T-helper 22 cell (primary cell): ENCODE measurements at regions not wholly inside any gene's neighbourhood (a gene's known extent, or its start where the extent isn't known, plus 50 kb on each side); places are given as distances from the start of the nearest gene placed in this dataset.
A peak's percentile ranks its signal among the peaks of the same experiment; 100 is the strongest.

Experiments
- DNase-seq: peaks from one replicate; pipeline ENCODE4 v3.0.0-alpha.2; 2020; ENCODE audit warnings: low read depth

GRCh38 chrX:9317176-9317575 is 147.7 kb upstream of the TBL1X start:
- DNase-seq, result no peak

- no peak for DNase-seq
Observed at GRCh38 chrX:9318213-9318612, 146.6 kb upstream of the TBL1X start.

- DNase-seq, result no peak
Observed at GRCh38 chrX:9318766-9319165, 146.1 kb upstream of the TBL1X start.

- no peak for DNase-seq
Observed at GRCh38 chrX:9320940-9321339, 143.9 kb upstream of the TBL1X start.

GRCh38 chrX:9324676-9325075 is 140.2 kb upstream of the TBL1X start:
- no peak for DNase-seq

- DNase-seq, result no peak
Observed at GRCh38 chrX:9326369-9326768, 138.5 kb upstream of the TBL1X start.

- DNase-seq, result no peak
Observed at GRCh38 chrX:9327086-9327746, 137.6 kb upstream of the TBL1X start.

- DNase-seq, result no peak
Observed at GRCh38 chrX:9327747-9328145, 137.1 kb upstream of the TBL1X start.

- DNase-seq, result no peak
Observed at GRCh38 chrX:9329056-9329455, 135.8 kb upstream of the TBL1X start.

GRCh38 chrX:9330249-9330982 is 134.4 kb upstream of the TBL1X start:
- DNase-seq, result no peak

- no peak for DNase-seq
Observed at GRCh38 chrX:9333873-9334560, 130.8 kb upstream of the TBL1X start.

GRCh38 chrX:9335251-9335650 is 129.6 kb upstream of the TBL1X start:
- no peak for DNase-seq

- no peak for DNase-seq
Observed at GRCh38 chrX:9336456-9336855, 128.4 kb upstream of the TBL1X start.

- DNase-seq, result no peak
Observed at GRCh38 chrX:9337046-9337445, 127.8 kb upstream of the TBL1X start.

GRCh38 chrX:9338986-9339385 is 125.9 kb upstream of the TBL1X start:
- DNase-seq, result no peak

GRCh38 chrX:9339603-9340491 is 125.0 kb upstream of the TBL1X start:
- DNase-seq, result peak; percentile 43

- peak; percentile 54 for DNase-seq
Observed at GRCh38 chrX:9340598-9341290, 124.1 kb upstream of the TBL1X start.

- peak; percentile 43 for DNase-seq
Observed at GRCh38 chrX:9341291-9342201, 123.3 kb upstream of the TBL1X start.

- DNase-seq, result peak; percentile 41
Observed at GRCh38 chrX:9342561-9343051, 122.3 kb upstream of the TBL1X start.

GRCh38 chrX:9343971-9344370 is 120.9 kb upstream of the TBL1X start:
- no peak for DNase-seq
